ENCODE measurements at regions not wholly inside any gene's neighbourhood (a gene's known extent, or its start where the extent isn't known, plus 50 kb on each side); places are given as distances from the start of the nearest gene placed in this dataset.
"Not testable (repeated sequence)": the region's sequence is repeated elsewhere in the genome, so short reads cannot be mapped to it uniquely, and the experiment has no call there.

GRCh38 chr2:159880729-159881128 is 82.7 kb upstream of the CD302 start:
- DNase-seq, result peak in 1 of 2 experiments; percentile 21

- no peak for DNase-seq
These were observed 81.1 kb upstream of the CD302 start for GRCh38 chr2:159879051-159879604.

GRCh38 chr2:159875083-159875482 is 77.1 kb upstream of the CD302 start:
- no peak for DNase-seq

GRCh38 chr2:159873258-159873657 is 75.2 kb upstream of the CD302 start:
- DNase-seq, result no peak

GRCh38 chr2:159872353-159872752 is 74.3 kb upstream of the CD302 start:
- no peak for DNase-seq

GRCh38 chr2:159868598-159869159 is 70.7 kb upstream of the CD302 start:
- not testable (repeated sequence) for DNase-seq

GRCh38 chr2:159867567-159868361 is 69.8 kb upstream of the CD302 start:
- peak; percentile 76 to 95 for DNase-seq

GRCh38 chr2:159863526-159864160 is 65.6 kb upstream of the CD302 start:
- DNase-seq, result no peak

GRCh38 chr2:159860581-159861310 is 62.7 kb upstream of the CD302 start:
- DNase-seq, result no peak

- DNase-seq, result no peak
These were observed 61.6 kb upstream of the CD302 start for GRCh38 chr2:159859583-159859982.

- no peak for DNase-seq
These were observed 58.8 kb upstream of the CD302 start for GRCh38 chr2:159856760-159857159.

GRCh38 chr2:159855557-159856061 is 57.6 kb upstream of the CD302 start:
- no peak for DNase-seq

GRCh38 chr2:159855143-159855542 is 57.1 kb upstream of the CD302 start:
- DNase-seq, result no peak

GRCh38 chr2:159854481-159854880 is 56.5 kb upstream of the CD302 start:
- no peak for DNase-seq

GRCh38 chr2:159853101-159853500 is 55.1 kb upstream of the CD302 start:
- no peak for DNase-seq

- peak; percentile 24 to 80 for DNase-seq
These were observed 53.9 kb upstream of the CD302 start for GRCh38 chr2:159851941-159852340.

- no peak for DNase-seq
These were observed 52.8 kb upstream of the CD302 start for GRCh38 chr2:159850789-159851188.

GRCh38 chr2:159849160-159849813 is 51.3 kb upstream of the CD302 start:
- DNase-seq, result no peak

All from NCI-H2081 (cell line).